ENCODE measurements at regions not wholly inside any gene's neighbourhood (a gene's known extent, or its start where the extent isn't known, plus 50 kb on each side); places are given as distances from the start of the nearest gene placed in this dataset.

DNA sequence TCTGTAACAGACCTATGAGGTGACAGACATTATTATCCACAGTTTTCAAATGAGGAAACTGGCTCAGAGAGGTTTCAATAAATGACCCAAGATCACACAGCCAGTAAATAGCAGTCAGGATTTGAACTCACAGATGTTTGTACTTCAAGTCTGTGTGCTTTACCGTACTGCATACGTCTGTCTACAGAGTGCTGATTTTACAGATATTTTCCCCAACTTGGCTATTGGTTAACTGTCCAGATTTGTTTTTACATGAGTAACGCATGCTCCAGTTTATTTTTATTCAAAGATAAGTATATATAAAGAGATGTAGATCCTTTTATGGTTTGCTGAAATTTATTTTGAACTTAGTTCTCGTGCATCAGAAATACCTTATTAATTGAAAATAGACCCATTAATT lies 65.7 kb upstream of the SLC38A2 start:
- DNase-seq (ENCODE audit: extremely low read depth, insufficient read length) = no peak
- Histone ChIP-seq H3K36me3 (ENCODE audit: control insufficient read depth, insufficient read depth, low read length) (no peaks in the 10 kb centered on the region), H3K4me3 (replicated peaks; ENCODE audit: low read depth, low read length) (no peak overlapping the region), H3K27me3 (replicated peaks; ENCODE audit: control insufficient read depth, insufficient read depth, low read length) (no peaks in the 10 kb centered on the region)
- TF ChIP-seq, protein P1, sequence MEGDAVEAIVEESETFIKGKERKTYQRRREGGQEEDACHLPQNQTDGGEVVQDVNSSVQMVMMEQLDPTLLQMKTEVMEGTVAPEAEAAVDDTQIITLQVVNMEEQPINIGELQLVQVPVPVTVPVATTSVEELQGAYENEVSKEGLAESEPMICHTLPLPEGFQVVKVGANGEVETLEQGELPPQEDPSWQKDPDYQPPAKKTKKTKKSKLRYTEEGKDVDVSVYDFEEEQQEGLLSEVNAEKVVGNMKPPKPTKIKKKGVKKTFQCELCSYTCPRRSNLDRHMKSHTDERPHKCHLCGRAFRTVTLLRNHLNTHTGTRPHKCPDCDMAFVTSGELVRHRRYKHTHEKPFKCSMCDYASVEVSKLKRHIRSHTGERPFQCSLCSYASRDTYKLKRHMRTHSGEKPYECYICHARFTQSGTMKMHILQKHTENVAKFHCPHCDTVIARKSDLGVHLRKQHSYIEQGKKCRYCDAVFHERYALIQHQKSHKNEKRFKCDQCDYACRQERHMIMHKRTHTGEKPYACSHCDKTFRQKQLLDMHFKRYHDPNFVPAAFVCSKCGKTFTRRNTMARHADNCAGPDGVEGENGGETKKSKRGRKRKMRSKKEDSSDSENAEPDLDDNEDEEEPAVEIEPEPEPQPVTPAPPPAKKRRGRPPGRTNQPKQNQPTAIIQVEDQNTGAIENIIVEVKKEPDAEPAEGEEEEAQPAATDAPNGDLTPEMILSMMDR (IDR thresholded peaks at IDR 0.05; ENCODE audit: insufficient read depth, low read length, poor library complexity, severe bottlenecking) = no peak

DNA sequence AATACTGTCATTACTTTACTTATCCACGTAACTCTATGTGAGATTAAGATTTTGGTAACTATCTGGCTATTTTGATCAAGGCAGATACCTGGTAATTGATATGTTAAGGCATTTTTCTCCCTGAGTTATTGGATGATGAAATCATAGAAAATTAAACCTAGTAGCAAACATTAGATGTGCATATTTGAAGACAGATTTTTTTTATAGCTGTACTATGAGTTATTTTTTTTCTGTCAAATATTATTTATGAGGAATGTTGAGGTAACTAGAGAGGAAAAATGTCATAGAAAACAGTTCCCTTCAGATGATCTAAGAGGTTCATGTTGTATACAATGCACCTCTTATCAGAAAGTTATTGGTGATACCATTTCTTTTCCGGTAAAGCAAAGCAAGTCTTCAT lies 64.9 kb upstream of the SLC38A2 start:
- no peak overlapping the region for H3K4me3 ChIP-seq (replicated peaks; ENCODE audit: low read depth, low read length)
- no peaks in the 10 kb centered on the region for H3K27me3 ChIP-seq (replicated peaks; ENCODE audit: control insufficient read depth, insufficient read depth, low read length)
- no peaks in the 10 kb centered on the region for H3K36me3 ChIP-seq (ENCODE audit: control insufficient read depth, insufficient read depth, low read length)
- DNase-seq (ENCODE audit: extremely low read depth, insufficient read length) = no peak
- TF ChIP-seq, protein P1 (IDR thresholded peaks at IDR 0.05; ENCODE audit: insufficient read depth, low read length, poor library complexity, severe bottlenecking) = no peak

DNA sequence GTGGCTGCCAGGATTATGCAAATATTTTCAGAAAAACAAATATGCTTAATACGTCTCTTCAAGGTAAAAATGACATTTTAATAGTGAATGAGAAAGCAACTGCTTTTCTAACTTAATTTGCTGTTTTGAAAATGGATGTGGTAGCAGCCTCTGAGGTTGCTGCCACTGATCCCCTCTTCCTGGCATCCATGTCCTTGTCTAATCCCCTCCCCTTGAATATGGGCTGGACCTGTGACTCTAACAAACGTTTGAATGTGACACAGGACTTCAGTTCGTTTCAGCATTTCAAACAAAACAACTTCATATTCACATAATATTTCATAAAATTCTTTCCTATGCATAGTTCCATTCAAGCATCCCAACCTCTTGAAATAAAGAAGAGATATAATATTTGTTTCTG lies 64.2 kb upstream of the SLC38A2 start:
- Histone ChIP-seq H3K27me3 (replicated peaks; ENCODE audit: control insufficient read depth, insufficient read depth, low read length) (no peaks in the 10 kb centered on the region), H3K36me3 (ENCODE audit: control insufficient read depth, insufficient read depth, low read length) (no peaks in the 10 kb centered on the region), H3K4me3 (replicated peaks; ENCODE audit: low read depth, low read length) (no peak overlapping the region)
- no peak for DNase-seq (ENCODE audit: extremely low read depth, insufficient read length)
- TF ChIP-seq, protein P1 (IDR thresholded peaks at IDR 0.05; ENCODE audit: insufficient read depth, low read length, poor library complexity, severe bottlenecking) = no peak

DNA sequence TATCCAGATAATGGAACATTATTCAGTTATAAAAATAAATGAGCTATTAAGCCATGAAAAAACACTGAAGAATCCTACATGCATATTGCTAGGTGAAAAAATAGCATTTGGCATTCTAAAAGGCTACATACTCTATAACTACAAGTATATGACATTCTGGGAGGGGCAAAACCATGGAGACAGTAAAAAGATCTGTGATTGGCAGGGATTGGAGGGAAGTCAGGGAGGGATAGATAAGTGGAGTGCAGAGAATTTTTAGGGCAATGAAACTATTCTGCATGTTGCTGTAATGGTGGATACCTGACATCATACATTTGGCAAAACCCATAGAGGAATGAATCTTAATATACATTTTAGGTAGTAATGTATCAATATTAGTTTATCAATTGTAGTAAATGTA lies 63.1 kb upstream of the SLC38A2 start:
- DNase-seq (ENCODE audit: extremely low read depth, insufficient read length) = no peak
- TF ChIP-seq, protein P1 (IDR thresholded peaks at IDR 0.05; ENCODE audit: insufficient read depth, low read length, poor library complexity, severe bottlenecking) = no peak
- Histone ChIP-seq H3K4me3 (replicated peaks; ENCODE audit: low read depth, low read length) (no peak overlapping the region), H3K27me3 (replicated peaks; ENCODE audit: control insufficient read depth, insufficient read depth, low read length) (no peaks in the 10 kb centered on the region), H3K36me3 (ENCODE audit: control insufficient read depth, insufficient read depth, low read length) (no peaks in the 10 kb centered on the region)

DNA sequence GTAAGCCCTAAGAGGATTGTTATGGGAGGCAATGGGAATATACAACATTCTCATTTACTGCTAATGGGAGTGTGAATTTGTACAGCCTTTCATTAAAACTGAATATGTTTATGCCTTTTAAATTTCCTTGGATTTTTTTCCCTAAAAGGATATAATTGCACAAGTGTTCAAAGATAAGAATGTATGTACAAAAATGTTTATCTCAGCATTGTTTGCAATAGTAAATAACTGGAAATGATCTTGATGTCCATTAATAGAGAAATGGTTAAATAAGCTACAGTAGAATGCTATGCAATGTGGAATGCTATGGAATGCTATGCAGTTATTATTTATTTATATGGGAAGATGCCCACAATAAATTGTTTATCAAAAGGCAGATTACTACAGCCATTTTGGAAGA lies 62.5 kb upstream of the SLC38A2 start:
- TF ChIP-seq, protein P1 (IDR thresholded peaks at IDR 0.05; ENCODE audit: insufficient read depth, low read length, poor library complexity, severe bottlenecking) = no peak
- no peaks in the 10 kb centered on the region for H3K36me3 ChIP-seq (ENCODE audit: control insufficient read depth, insufficient read depth, low read length)
- H3K27me3 ChIP-seq (replicated peaks; ENCODE audit: control insufficient read depth, insufficient read depth, low read length) = no peaks in the 10 kb centered on the region
- no peak overlapping the region for H3K4me3 ChIP-seq (replicated peaks; ENCODE audit: low read depth, low read length)
- DNase-seq (ENCODE audit: extremely low read depth, insufficient read length) = no peak

DNA sequence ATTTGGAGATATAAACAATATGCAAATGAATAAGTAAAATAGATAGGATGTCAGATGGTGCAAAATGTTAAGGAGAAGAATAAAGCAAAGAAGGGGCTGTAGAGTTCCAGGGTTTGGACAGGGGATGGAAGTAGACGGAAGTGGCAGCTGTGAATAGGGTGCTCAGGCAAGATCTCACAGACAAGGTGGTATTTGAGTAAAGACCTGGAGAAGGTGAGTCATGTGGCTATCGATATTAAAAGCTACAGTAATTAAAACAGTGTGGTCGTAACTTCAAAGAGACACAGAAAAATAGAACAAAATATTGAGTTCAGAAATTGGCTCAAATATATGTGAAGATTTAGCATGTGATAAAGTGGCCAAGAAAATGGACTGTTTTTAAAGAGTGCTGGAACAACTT lies 61.3 kb upstream of the SLC38A2 start:
- TF ChIP-seq, protein P1 (IDR thresholded peaks at IDR 0.05; ENCODE audit: insufficient read depth, low read length, poor library complexity, severe bottlenecking) = no peak

More for the DNA sequence above, 61.3 kb upstream of the SLC38A2 start:
- no peak for DNase-seq (ENCODE audit: extremely low read depth, insufficient read length)
- no peak overlapping the region for H3K4me3 ChIP-seq (replicated peaks; ENCODE audit: low read depth, low read length)
- no peaks in the 10 kb centered on the region for H3K36me3 ChIP-seq (ENCODE audit: control insufficient read depth, insufficient read depth, low read length)
- no peaks in the 10 kb centered on the region for H3K27me3 ChIP-seq (replicated peaks; ENCODE audit: control insufficient read depth, insufficient read depth, low read length)
